ENCODE measurements at regions not wholly inside any gene's neighbourhood (a gene's known extent, or its start where the extent isn't known, plus 50 kb on each side); places are given as distances from the start of the nearest gene placed in this dataset.

DNA sequence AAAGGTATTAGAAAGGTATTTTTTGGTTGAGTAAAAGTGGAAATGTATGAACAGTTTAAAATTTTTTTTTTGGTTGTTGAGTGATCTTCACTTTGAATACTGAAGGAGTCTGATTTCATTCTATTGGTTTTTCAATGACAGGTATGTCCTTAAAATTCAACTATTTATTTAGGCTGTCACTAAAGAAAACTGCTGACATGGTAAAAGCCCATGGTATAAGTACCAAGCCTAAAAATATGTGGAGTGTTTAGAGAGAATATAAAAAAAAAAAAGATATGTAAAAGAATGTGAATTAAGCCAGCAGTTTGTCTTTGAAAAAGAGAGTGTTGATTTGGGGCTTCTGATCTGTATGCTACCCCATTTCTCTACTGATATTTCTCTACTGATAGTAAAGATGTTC, 90.3 kb upstream of the SUCLG2 start:
- H3K27ac ChIP-seq (ENCODE audit: low read depth, low read length, poor library complexity, severe bottlenecking), result no peak overlapping the region
- no peaks in the 10 kb centered on the region for H3K4me1 ChIP-seq (ENCODE audit: insufficient read depth, low read length, severe bottlenecking)
- H3K4me3 ChIP-seq (ENCODE audit: low read depth, low read length, poor library complexity, severe bottlenecking), result no peak overlapping the region
- no peak overlapping the region for H2AFZ ChIP-seq (ENCODE audit: low read length)
- no peaks in the 10 kb centered on the region for H4K20me1 ChIP-seq (ENCODE audit: insufficient read depth, low read length)
- no peak for TF ChIP-seq EZH2 (IDR thresholded peaks at IDR 0.05; ENCODE audit: borderline replicate concordance, low read length)
- no peaks in the 10 kb centered on the region for H3K27me3 ChIP-seq (ENCODE audit: insufficient read depth, low read length)
- H3K79me2 ChIP-seq (ENCODE audit: insufficient read depth, low read length), result no peaks in the 10 kb centered on the region
- no peak overlapping the region for H3K9ac ChIP-seq (ENCODE audit: low read length)
- no peaks in the 10 kb centered on the region for H3K9me3 ChIP-seq (ENCODE audit: low read length)
- no peaks in the 10 kb centered on the region for H3K9me2 ChIP-seq (ENCODE audit: low read depth, low read length)
- no peaks in the 10 kb centered on the region for H3F3A ChIP-seq (ENCODE audit: insufficient read depth, low read length)
- no peak overlapping the region for H3K4me2 ChIP-seq (ENCODE audit: low read length)
- no peaks in the 10 kb centered on the region for H3K36me3 ChIP-seq (ENCODE audit: insufficient read depth, low read length)

- H3K9me2 ChIP-seq (ENCODE audit: low read depth, low read length), result no peaks in the 10 kb centered on the region
- H3K9ac ChIP-seq (ENCODE audit: low read length), result no peak overlapping the region
- no peaks in the 10 kb centered on the region for H3K36me3 ChIP-seq (ENCODE audit: insufficient read depth, low read length)
- TF ChIP-seq, protein P1, sequence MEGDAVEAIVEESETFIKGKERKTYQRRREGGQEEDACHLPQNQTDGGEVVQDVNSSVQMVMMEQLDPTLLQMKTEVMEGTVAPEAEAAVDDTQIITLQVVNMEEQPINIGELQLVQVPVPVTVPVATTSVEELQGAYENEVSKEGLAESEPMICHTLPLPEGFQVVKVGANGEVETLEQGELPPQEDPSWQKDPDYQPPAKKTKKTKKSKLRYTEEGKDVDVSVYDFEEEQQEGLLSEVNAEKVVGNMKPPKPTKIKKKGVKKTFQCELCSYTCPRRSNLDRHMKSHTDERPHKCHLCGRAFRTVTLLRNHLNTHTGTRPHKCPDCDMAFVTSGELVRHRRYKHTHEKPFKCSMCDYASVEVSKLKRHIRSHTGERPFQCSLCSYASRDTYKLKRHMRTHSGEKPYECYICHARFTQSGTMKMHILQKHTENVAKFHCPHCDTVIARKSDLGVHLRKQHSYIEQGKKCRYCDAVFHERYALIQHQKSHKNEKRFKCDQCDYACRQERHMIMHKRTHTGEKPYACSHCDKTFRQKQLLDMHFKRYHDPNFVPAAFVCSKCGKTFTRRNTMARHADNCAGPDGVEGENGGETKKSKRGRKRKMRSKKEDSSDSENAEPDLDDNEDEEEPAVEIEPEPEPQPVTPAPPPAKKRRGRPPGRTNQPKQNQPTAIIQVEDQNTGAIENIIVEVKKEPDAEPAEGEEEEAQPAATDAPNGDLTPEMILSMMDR (IDR thresholded peaks at IDR 0.05; ENCODE audit: low read length), result no peak
- TF ChIP-seq EZH2 (IDR thresholded peaks at IDR 0.05; ENCODE audit: borderline replicate concordance, low read length), result no peak
- H3K4me2 ChIP-seq (ENCODE audit: low read length), result no peak overlapping the region
- H4K20me1 ChIP-seq (ENCODE audit: insufficient read depth, low read length), result no peaks in the 10 kb centered on the region
- H3K4me3 ChIP-seq (ENCODE audit: low read depth, low read length, poor library complexity, severe bottlenecking), result no peak overlapping the region
- H3K27ac ChIP-seq (ENCODE audit: low read depth, low read length, poor library complexity, severe bottlenecking), result no peak overlapping the region
- H3K27me3 ChIP-seq (ENCODE audit: insufficient read depth, low read length), result no peaks in the 10 kb centered on the region
- H3K79me2 ChIP-seq (ENCODE audit: insufficient read depth, low read length), result no peaks in the 10 kb centered on the region
- no peaks in the 10 kb centered on the region for H3K4me1 ChIP-seq (ENCODE audit: insufficient read depth, low read length, severe bottlenecking)
- no peaks in the 10 kb centered on the region for H3F3A ChIP-seq (ENCODE audit: insufficient read depth, low read length)
- no peak overlapping the region for H2AFZ ChIP-seq (ENCODE audit: low read length)
- H3K9me3 ChIP-seq (ENCODE audit: low read length), result no peaks in the 10 kb centered on the region
Measured at GRCh38 chr3:67739851-67740250, 85.4 kb upstream of the SUCLG2 start.

DNA sequence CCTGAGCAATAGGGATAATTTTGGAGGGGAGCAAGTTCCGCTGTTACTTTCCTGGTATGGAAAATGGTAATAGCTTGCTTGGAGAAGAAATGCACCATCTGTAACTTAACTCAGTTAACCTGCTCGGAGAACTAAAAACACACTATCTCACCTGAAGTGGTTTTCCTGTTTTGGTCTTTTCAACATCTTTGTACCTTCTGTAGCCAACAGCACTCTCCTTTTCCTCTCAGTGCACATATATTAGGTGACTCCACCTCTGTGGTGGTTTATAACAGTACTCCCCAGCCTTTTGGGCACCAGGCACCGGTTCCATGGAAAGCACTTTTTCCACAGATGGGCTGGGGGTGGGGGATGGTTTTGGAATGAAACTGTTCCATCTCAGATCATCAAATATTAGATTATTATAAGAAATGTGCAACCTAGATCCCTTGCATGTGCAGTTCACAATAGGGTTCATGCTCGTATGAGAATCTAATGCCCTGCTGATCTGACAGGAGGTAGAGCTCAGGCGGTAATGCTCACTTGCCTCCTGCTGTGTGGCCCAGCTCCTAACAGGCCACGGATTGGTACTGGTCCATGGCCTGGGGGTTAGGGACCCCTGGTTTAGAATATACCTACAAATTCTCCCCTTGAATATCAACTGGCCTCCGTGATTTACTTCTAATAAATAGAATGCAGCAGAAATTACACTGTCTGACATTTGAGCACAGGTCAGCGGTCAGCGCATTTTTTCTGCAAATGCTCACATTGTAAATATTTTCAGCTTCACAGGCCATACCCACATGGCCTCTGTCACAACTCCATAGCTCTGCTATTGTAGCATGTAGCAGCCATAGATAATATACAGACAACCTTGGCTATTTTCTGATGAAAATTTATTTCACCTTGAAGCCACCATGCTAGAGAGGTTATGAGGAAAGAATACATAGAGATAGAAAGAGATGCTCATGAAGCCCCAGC, 83.8 kb upstream of the SUCLG2 start:
- H3K36me3 ChIP-seq (ENCODE audit: insufficient read depth, low read length), result no peaks in the 10 kb centered on the region
- no peaks in the 10 kb centered on the region for H3K9me2 ChIP-seq (ENCODE audit: low read depth, low read length)
- no peak overlapping the region for H3K4me2 ChIP-seq (ENCODE audit: low read length)
- no peak overlapping the region for H3K9ac ChIP-seq (ENCODE audit: low read length)
- H4K20me1 ChIP-seq (ENCODE audit: insufficient read depth, low read length), result no peaks in the 10 kb centered on the region
- no peaks in the 10 kb centered on the region for H3K9me3 ChIP-seq (ENCODE audit: low read length)
- H3F3A ChIP-seq (ENCODE audit: insufficient read depth, low read length), result no peaks in the 10 kb centered on the region
- no peak overlapping the region for H3K4me3 ChIP-seq (ENCODE audit: low read depth, low read length, poor library complexity, severe bottlenecking)
- no peak overlapping the region for H3K27ac ChIP-seq (ENCODE audit: low read depth, low read length, poor library complexity, severe bottlenecking)
- no peaks in the 10 kb centered on the region for H3K79me2 ChIP-seq (ENCODE audit: insufficient read depth, low read length)
- no peaks in the 10 kb centered on the region for H3K27me3 ChIP-seq (ENCODE audit: insufficient read depth, low read length)
- no peak overlapping the region for H2AFZ ChIP-seq (ENCODE audit: low read length)
- no peaks in the 10 kb centered on the region for H3K4me1 ChIP-seq (ENCODE audit: insufficient read depth, low read length, severe bottlenecking)
- TF ChIP-seq, protein P1 (IDR thresholded peaks at IDR 0.05; ENCODE audit: low read length), result no peak
- no peak for TF ChIP-seq EZH2 (IDR thresholded peaks at IDR 0.05; ENCODE audit: borderline replicate concordance, low read length)

Data from OCI-LY1 (cell line).